ENCODE measurements at regions not wholly inside any gene's neighbourhood (a gene's known extent, or its start where the extent isn't known, plus 50 kb on each side); places are given as distances from the start of the nearest gene placed in this dataset.

GRCh38 chr12:92226071-92226661 lies 80.5 kb upstream of the BTG1 start:
- no peak for DNase-seq (ENCODE audit: low read depth)

- no peak for DNase-seq (ENCODE audit: low read depth)
Measured at GRCh38 chr12:92224685-92225331, 79.2 kb upstream of the BTG1 start.

- no peak for DNase-seq (ENCODE audit: low read depth)
Measured at GRCh38 chr12:92223481-92223880, 77.8 kb upstream of the BTG1 start.

- no peak for DNase-seq (ENCODE audit: low read depth)
Measured at GRCh38 chr12:92221656-92222315, 76.1 kb upstream of the BTG1 start.

GRCh38 chr12:92218394-92219077 lies 72.9 kb upstream of the BTG1 start:
- DNase-seq (ENCODE audit: low read depth): no peak

- DNase-seq (ENCODE audit: low read depth): no peak
Measured at GRCh38 chr12:92216092-92216491, 70.4 kb upstream of the BTG1 start.

GRCh38 chr12:92215358-92215757 lies 69.7 kb upstream of the BTG1 start:
- no peak for DNase-seq (ENCODE audit: low read depth)

- DNase-seq (ENCODE audit: low read depth): no peak
Measured at GRCh38 chr12:92213166-92213565, 67.5 kb upstream of the BTG1 start.

GRCh38 chr12:92210071-92210470 lies 64.4 kb upstream of the BTG1 start:
- no peak for DNase-seq (ENCODE audit: low read depth)

- DNase-seq (ENCODE audit: low read depth): peak; percentile 55
Measured at GRCh38 chr12:92208613-92209121, 63.0 kb upstream of the BTG1 start.

GRCh38 chr12:92206596-92206995 lies 61.0 kb upstream of the BTG1 start:
- DNase-seq (ENCODE audit: low read depth): no peak

GRCh38 chr12:92206011-92206410 lies 60.4 kb upstream of the BTG1 start:
- DNase-seq (ENCODE audit: low read depth): no peak

GRCh38 chr12:92199819-92200576 lies 54.4 kb upstream of the BTG1 start:
- DNase-seq (ENCODE audit: low read depth): no peak

- no peak for DNase-seq (ENCODE audit: low read depth)
Measured at GRCh38 chr12:92197815-92198214, 52.2 kb upstream of the BTG1 start.

GRCh38 chr12:92196368-92196767 lies 50.7 kb upstream of the BTG1 start:
- DNase-seq (ENCODE audit: low read depth): no peak

All from non-pigmented ciliary epithelial cell (primary cell).